IPS-18c (cell line): ENCODE measurements at regions not wholly inside any gene's neighbourhood (a gene's known extent, or its start where the extent isn't known, plus 50 kb on each side); places are given as distances from the start of the nearest gene placed in this dataset.
"Not testable (repeated sequence)": the region's sequence is repeated elsewhere in the genome, so short reads cannot be mapped to it uniquely, and the experiment has no call there.

Source experiments
- H3K4me3 ChIP-seq: 2 replicates; pipeline ENCODE4 v1.7.0; 2013; ENCODE audit warnings: low read depth, mild to moderate bottlenecking, low read length, moderate library complexity; ENCODE audit not compliant: insufficient read depth
- H3K9me3 ChIP-seq: one replicate; pipeline ENCODE4 v1.6.1; 2013; ENCODE audit warnings: mild to moderate bottlenecking, low read length, moderate library complexity; ENCODE audit not compliant: control insufficient read depth, insufficient read depth

DNA sequence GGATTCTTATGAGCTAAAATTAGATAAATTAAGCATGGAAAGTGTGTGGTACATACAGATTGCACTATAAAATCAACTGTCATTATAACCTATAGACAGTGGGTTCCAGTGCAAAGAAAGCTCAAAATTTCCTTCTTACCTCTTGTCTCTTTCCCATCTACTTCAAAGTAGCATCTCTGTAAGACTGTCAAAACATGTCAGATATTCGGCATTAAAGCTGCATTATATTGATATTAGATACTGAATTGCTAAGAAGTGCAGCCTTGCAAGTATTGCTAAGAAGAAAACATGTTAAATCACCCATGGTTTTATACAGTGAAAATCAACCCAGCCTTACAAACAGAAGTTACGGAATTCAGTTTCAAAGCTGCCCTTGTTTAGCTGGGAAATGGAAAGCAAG lies 849.8 kb upstream of the FAT3 start:
- Histone ChIP-seq H3K9me3 (no peaks in the 10 kb centered on the region), H3K4me3 (no peak overlapping the region)

DNA sequence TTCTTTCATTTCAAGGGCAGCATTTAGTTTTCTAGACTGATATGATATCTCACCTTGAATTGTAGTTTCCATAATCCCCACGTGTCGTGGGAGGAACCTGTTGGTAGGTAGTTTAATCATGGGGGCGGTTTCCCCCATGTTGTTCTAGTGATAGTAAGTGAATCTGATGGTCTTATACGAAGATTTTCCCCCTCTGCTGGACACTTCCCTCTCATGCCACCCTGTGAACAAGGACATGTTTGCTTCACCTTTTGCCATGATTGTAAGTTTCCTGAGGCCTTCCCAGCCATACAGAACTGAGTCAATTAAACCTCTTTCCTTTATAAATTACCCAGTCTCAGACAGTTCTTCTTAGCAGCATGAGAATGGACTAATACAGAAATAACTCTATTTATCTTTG lies 851.1 kb upstream of the FAT3 start:
- no peak overlapping the region for H3K4me3 ChIP-seq
- H3K9me3 ChIP-seq: no peaks in the 10 kb centered on the region

DNA sequence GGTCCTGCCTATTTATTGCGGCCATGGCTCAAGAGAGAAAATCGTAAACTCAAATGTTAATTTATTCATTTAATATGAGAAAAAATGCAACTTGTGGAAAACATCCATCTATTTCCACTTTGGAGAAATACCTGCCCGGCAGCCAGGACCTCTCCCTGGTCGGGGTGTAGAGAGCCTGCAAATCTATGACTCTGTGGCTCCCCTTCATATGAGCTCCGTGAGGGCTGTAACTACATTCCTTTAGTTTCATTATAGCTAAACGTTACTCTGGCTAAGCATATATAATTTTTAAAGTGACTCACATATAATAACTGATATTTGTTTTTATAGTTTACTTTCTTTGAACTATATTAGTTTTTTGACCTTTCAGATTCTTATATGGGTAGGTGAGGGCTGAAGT lies 857.8 kb upstream of the FAT3 start:
- Histone ChIP-seq H3K4me3 (no peak overlapping the region), H3K9me3 (no peaks in the 10 kb centered on the region)

DNA sequence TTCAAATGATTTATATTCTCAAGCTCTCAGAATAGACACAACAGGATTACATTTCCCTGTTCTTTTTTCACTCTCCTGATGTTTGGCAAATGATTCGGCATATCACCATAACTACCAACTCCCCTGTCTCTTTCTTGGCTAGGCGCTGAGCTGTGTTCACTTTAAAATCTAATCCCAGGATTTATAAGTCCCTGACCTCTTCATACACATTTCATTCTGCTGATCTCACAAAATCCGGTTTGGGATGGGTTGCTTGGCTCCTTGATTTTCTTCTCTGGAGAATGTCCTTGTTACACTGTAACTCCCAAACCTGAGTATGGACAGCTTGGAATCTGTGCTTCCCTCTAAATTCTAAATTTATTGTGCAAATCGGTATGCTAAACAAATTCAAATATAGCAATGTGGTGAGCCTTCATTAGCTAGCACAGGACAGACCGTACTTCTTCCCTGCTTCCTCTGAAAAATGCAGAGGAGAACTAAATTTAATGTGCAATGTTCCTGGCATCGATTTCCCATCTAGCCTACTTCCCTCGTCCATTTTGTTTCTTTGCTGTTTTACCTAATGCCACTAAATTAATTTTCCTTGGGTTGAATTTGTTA lies 858.5 kb upstream of the FAT3 start:
- no peaks in the 10 kb centered on the region for H3K9me3 ChIP-seq
- H3K4me3 ChIP-seq: no peak overlapping the region

DNA sequence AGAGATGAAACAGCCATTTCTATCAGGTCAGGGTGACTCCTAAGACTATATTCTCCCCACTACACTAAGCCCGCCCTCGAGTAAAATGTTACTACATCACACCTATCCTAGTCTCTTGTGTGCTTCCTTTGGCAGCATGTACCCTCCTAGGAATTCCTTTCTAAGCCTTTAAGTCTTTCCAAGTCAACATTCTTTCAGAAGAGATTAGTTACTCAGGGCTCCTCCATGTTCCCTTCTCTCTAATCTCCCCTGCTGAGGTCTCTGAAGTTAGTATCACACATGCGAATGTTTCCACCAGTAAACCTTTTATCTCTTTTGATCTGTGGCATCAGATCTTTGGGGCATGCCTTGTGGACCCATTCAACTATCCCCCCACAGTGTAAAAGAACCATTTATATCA lies 873.7 kb upstream of the FAT3 start:
- Histone ChIP-seq H3K4me3 (no peak overlapping the region), H3K9me3 (no peaks in the 10 kb centered on the region)

DNA sequence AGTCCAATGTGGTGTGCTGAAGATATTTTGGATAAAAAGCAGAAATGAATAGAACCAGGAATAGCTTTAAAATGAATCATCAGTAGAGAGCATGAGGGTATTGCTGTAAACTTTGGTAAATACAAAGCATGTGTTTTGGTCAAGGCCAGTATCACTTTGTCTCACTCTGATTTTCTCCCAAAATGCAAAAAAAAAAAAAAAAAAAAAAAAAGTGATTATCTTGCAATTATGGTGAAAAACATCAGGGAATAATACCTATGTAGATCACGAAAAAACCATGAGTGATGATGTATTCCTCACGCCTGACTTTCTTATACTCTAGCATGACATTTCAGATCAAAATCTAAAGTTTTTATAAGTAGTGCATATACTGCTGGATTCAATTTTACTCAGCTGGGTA lies 897.9 kb upstream of the FAT3 start:
- peaks cover 2% of the 10 kb centered on the region for H3K9me3 ChIP-seq
- H3K4me3 ChIP-seq: no peak overlapping the region

DNA sequence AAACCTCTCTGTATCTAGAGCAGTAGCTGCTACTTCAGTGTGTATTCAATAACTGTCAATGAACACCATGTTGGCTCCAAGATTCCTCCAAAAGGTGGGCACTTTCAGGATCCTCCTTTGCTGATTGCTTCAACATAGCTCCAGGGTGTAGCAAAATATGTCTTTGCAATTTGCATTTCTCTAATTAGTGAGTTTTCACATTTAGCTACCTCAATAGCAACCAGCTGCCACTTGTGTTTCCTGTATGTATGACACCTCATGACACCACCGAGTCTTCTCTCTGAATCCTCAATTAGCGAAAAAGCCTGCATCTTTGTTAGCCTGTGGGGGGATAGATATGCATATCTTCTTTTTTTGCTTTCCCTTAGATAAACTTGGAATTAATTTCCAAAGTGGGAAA lies 898.3 kb upstream of the FAT3 start:
- Histone ChIP-seq H3K4me3 (no peak overlapping the region), H3K9me3 (peaks cover 2% of the 10 kb centered on the region)

DNA sequence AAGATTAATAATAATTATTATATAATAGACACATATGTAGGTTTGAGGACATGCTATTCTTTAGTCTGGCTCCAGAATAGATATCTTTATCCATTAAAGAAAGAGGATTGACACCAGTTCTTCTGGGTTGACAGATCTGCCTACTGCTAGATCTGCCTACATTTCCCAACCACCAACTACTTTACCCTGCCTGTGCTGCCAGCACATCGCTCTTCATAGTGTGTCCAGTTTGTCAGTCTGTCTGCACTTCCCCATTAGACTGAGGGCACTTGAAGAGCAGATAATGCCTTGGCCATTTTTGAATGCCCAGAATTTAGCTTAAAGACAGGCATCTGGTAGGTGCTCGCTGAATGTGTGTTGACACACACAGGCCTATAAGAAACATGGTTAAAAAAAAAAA lies 910.1 kb upstream of the FAT3 start:
- H3K4me3 ChIP-seq: no peak overlapping the region
- no peaks in the 10 kb centered on the region for H3K9me3 ChIP-seq

DNA sequence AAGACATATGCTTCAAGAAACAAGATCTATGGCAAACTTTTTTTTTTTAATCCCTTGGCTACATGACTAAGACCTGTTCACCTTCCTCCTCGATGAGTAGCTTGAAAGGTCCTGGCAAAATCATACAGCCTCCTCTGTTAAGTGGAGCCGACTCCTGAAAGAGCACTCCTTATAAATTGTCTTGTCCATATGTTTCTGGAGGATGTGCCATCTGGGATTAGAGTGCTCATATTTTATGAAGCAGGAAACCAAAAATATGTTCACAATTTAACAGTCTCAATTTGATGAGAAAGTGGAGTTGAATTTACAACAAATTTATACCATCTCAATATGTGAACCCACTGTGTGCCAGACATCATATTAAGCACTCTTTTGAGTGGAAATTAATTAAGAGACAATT lies 912.1 kb upstream of the FAT3 start:
- no peak overlapping the region for H3K4me3 ChIP-seq
- no peaks in the 10 kb centered on the region for H3K9me3 ChIP-seq

DNA sequence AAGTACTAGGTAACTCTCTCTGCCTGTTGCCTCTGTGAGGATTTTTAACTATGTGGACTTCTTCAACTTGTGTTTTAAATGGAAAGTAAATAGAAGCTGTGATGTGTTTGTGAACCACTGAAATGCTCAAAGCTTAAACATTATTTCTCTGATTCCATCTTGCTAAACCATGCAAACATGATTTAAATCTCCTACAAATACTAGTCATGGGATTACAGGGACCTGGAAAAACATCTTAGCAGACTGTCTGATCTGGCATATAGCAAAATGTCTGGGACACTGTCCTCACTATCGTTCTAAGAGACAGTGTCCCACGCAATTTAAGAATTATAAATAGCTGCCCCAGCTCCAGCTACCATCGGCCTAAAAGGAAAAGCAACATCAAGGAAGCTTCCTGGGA lies 914.5 kb upstream of the FAT3 start:
- Histone ChIP-seq H3K9me3 (no peaks in the 10 kb centered on the region), H3K4me3 (no peak overlapping the region)

DNA sequence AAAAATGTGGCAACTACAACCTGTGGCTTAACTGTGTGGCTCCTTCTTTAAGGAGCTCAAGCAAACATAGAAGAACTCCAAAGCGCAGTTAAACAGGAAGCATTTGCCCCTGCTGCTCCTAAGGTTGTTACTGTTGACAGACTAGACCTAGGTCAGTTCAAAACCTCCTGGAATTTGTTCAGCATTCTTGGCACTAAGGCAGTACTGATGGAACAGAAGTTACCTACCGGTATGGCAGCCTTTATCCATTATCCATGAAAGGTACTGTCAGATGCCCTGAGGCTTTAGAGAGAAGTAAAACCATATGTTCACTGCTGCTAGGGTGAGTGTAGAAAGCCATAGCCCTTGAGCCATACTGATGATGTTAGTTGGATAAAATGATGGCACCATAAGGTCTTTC lies 916.5 kb upstream of the FAT3 start:
- Histone ChIP-seq H3K4me3 (no peak overlapping the region), H3K9me3 (no peaks in the 10 kb centered on the region)

DNA sequence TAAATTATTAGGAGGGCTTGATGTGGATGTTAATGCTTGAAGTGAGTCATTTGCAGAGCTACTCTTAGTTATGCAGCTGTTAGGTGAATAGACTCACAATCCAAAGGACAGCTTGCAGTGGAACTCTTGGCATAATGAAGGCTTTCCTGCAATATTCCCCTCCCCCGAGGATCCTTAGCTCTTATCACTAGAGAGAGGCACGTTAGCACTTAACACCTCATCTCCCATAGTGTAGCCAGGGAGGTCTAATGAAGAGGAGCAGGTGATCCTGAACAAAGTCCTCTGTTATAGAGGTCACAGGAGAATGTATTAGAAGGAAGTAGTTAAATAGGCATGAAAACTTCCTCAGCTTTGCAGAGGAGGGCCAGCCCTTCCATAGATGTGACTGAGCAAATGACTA lies 919.2 kb upstream of the FAT3 start:
- no peak overlapping the region for H3K4me3 ChIP-seq
- no peaks in the 10 kb centered on the region for H3K9me3 ChIP-seq

DNA sequence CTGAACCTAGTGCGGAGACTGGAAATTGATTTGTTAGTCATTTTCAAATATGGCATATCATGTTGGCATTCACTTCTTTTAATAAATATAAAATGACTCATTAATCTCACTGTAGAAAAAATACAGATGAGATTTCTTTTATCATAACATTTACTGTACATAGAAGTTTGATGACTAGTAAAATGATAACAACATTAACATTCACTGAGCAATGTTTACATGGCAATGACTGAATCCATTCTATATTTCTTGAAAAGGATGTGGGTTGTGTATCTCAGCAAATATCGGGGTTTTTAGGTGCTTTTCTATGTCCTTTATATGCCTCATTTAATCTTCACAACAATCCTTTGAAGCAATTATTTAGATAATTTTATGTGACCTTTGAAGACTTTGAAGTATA lies 920.9 kb upstream of the FAT3 start:
- Histone ChIP-seq H3K4me3 (no peak overlapping the region), H3K9me3 (no peaks in the 10 kb centered on the region)

DNA sequence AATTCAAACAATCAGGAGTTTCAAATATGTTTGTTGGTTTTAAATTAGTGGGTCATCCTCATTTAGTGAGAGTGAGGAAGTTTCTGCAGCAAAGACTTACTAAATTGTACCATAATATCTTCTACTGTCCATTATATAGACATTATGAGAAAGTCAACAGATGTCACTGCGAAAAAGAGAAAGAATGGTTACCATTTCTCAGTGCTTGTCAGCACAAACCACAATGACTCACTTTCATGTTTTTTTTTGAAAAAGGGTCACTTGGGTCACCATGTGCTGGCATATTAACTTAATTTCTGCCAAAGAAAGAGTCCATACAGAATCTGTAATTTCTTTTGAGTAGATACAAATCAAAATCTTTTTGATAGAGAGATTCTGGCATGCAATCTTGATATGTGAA lies 924.6 kb upstream of the FAT3 start:
- Histone ChIP-seq H3K4me3 (no peak overlapping the region), H3K9me3 (no peaks in the 10 kb centered on the region)

DNA sequence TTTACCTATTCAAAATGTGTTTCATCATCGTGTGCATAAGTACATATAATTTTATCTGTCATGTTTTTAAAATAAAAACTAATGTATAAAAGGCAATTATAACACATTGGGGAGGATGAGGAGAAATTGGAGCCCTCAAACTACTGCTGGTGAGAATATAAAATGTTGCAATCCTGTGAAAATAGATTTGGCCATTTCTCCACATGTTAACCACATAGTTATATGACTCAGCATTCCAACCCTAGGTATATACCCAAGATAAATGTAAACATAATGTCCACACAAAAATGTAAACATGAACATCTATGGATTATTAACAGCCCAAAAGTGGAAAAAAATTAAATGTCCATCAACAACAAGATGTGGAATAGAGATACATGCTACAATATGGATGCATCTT lies 928.0 kb upstream of the FAT3 start:
- Histone ChIP-seq H3K9me3 (no peaks in the 10 kb centered on the region), H3K4me3 (no peak overlapping the region)

DNA sequence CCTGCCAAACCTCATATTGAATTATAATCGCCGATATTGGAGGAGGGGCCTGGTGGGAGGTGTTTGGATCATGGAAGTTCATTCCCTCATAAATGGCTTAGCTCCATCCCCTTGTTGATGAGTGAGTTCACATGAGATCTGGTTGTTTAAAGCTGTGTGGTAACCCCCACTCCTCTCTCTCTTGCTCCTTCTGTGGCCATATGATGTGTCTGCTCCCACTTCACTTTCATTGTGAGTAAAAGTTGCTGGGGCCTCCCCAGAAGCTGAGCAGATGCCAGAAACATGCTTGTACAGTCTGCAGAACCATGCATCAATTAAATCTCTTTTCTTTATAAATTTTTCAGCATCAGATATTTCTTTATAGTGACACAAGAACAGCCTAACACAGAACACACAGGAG lies 929.0 kb upstream of the FAT3 start:
- Histone ChIP-seq H3K9me3 (no peaks in the 10 kb centered on the region), H3K4me3 (no peak overlapping the region)

DNA sequence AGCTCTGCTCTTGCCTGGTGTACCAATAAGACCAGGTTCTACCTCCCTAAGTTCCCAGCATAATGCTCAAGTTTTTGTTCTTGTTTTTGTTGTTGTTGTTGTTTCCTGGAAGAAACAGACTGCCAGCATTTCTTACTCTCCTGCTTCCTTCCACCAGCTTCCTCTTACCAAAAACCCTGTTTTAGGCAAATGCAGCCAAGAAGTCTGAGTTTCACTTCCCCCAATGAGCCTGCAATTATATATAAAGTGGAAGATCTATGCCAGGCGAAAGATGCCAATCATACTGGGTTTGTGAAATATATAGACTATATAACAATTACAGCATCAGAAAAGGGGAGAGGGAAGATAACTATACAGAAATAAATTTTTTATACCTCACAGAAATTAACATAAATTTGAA lies 931.5 kb upstream of the FAT3 start:
- no peaks in the 10 kb centered on the region for H3K9me3 ChIP-seq
- H3K4me3 ChIP-seq: no peak overlapping the region

DNA sequence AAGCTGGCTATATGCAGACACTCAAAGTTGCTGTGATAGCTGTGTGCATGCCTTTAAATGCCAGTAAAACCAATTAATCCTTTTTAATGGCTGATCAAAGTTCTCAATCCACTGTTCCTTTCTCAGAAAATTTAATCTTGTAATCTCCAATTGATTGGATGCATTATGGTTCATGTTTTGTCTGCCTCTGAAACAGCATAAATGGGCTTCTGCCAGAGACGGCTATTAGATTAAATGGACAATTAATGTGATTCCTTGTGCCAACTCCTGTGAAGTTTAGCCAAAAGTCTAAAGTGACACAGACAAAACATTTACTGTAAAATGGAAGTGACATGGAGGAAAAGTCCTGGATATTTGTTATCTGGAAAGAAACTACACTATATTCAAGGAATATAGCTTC lies 952.5 kb upstream of the FAT3 start:
- Histone ChIP-seq H3K4me3 (no peak overlapping the region), H3K9me3 (no peaks in the 10 kb centered on the region)

DNA sequence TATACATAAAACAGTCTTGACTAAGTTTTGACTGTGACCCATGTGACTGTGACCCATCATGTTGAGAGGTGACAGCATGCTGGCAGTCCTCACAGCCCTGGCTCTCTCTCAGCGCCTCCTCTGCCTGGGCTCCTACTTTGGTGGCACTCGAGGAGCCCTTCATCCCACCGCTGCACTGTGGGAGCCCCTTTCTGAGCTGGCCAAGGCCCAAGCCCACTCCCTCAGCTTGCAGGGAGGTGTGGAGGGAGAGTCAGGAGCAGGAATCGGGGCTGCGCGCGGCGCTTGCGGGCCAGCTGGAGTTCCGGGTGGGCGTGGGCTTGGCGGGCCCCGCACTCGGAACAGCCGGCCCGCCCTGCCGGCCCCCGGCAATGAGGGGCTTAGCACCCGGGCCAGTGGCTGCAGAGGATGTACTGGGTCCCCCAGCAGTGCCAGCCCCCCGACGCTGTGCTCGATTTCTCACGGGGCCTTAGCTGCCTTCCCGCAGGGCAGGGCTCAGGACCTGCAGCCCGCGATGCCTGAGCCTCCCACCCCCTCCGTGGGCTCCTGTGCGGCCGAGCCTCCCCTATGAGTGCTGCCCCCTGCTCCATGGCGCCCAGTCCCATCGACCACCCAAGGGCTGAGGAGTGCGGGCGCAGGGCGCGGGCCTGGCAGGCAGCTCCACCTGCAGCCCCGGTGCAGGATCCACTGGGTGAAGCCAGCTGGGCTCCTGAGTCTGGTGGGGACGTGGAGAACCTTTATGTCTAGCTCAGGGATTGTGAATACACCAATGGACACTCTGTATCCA lies 955.9 kb upstream of the FAT3 start:
- H3K4me3 ChIP-seq, H3K9me3 ChIP-seq: not testable (repeated sequence)
